Gastroesophageal sphincter (tissue), 3 donors: ENCODE measurements at regions not wholly inside any gene's neighbourhood (a gene's known extent, or its start where the extent isn't known, plus 50 kb on each side); places are given as distances from the start of the nearest gene placed in this dataset.

Experiments used
- EP300 ChIP-seq: sonication (generic); formaldehyde crosslinking; IDR thresholded peaks from one replicate; pipeline ENCODE4 v1.6.1; 2017; ENCODE audit warnings: antibody characterized with exemption, mild to moderate bottlenecking
- POLR2A ChIP-seq, 2 donors: fragments of 450-650 bp; IDR thresholded peaks; one replicate each; pipeline ENCODE4 v1.6.1; 2017; ENCODE audit warnings: antibody characterized with exemption in 2 of 2, mild to moderate bottlenecking in 2 of 2, moderate library complexity in 1 of 2
- TF ChIP-seq, protein P1 (sequence below), 4 experiments: fragments of 200-600 bp in 2 of 4; fragments of 450-650 bp in 2 of 4; sonication (generic) in 1 of 4; IDR thresholded peaks; one replicate each; pipeline ENCODE4 v1.5.1; 2017 to 2019; ENCODE audit warnings: antibody characterized with exemption in 4 of 4, mild to moderate bottlenecking in 2 of 4, moderate library complexity in 2 of 4

DNA sequence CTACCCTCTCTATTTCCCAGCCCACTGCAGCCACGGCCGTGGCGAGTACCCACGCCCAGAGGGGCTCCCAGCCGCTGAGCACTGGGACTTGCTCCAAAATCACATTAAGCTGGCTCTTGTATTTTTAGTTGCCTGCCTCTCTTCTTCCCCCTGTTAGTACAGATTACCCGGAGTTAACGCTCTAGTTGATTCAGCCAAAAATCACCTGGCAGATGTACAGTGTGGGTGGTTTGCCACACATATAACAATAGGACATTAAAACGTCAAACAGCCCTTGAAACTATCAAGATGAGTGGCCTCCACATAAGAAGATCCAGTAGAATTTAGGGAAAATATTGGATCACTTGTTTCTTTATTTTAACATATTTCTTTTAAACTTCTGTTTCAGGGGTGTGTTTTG is 268.8 kb upstream of the PRDM1 start:
- TF ChIP-seq, protein P1, sequence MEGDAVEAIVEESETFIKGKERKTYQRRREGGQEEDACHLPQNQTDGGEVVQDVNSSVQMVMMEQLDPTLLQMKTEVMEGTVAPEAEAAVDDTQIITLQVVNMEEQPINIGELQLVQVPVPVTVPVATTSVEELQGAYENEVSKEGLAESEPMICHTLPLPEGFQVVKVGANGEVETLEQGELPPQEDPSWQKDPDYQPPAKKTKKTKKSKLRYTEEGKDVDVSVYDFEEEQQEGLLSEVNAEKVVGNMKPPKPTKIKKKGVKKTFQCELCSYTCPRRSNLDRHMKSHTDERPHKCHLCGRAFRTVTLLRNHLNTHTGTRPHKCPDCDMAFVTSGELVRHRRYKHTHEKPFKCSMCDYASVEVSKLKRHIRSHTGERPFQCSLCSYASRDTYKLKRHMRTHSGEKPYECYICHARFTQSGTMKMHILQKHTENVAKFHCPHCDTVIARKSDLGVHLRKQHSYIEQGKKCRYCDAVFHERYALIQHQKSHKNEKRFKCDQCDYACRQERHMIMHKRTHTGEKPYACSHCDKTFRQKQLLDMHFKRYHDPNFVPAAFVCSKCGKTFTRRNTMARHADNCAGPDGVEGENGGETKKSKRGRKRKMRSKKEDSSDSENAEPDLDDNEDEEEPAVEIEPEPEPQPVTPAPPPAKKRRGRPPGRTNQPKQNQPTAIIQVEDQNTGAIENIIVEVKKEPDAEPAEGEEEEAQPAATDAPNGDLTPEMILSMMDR (IDR thresholded peaks at IDR 0.05), result no peak
- no peak for TF ChIP-seq POLR2A (IDR thresholded peaks at IDR 0.05)
- no peak for TF ChIP-seq EP300
